Mucosa of gallbladder (tissue), 1 donor: ENCODE measurements at regions not wholly inside any gene's neighbourhood (a gene's known extent, or its start where the extent isn't known, plus 50 kb on each side); places are given as distances from the start of the nearest gene placed in this dataset.
"Not testable (repeated sequence)": the region's sequence is repeated elsewhere in the genome, so short reads cannot be mapped to it uniquely, and the experiment has no call there.

ENCODE experiments used
- DNase-seq: peaks from one replicate; pipeline ENCODE4 v3.0.0-alpha.2; 2020; ENCODE audit warnings: low spot score
- donor health status: DM: no; HTN: no; CAD: no.

GRCh38 chr12:107144441-107144840 lies 51.1 kb upstream of the CRY1 start:
- DNase-seq = no peak

GRCh38 chr12:107144990-107145389 lies 51.6 kb upstream of the CRY1 start:
- DNase-seq = no peak

DNA sequence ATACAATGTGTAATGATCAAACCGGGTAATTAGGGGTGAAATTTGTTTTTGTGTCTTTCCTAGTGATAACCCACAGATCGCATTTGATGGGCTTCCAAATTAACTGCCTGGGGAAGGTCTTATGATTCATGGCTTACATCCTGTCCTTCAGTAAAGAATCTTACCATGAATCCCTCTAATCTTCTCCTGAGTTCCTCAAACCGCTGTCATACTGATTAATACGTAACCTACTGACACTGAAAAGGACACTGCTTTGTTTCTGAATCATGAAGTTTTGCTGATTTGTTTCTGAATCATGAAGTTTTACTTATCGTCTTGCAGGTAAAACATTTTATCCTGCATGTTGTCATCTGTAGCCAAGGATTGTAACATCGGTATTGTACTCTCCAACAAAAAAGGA lies 52.0 kb upstream of the CRY1 start:
- DNase-seq = no peak

DNA sequence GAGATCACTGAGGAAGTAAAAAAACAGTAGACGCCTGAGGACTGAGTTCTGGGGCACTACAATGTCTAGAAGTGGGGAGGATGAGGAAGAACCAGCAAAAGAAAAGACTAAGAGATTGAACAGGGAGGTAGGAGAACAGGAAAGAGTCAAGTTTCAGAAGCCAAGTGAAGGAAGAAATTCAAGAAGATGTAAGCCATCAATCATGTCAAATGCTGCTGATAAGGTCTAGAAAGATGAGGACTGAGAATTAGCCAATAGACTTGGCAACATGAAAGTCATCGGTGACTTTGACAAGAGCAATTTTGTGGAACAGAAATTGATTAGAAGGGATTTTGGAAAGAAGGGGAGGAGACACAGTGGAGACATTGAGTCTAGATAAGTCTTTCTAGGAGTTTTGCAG lies 54.8 kb upstream of the CRY1 start:
- no peak for DNase-seq

GRCh38 chr12:107152315-107152714 lies 59.0 kb upstream of the CRY1 start:
- no peak for DNase-seq

GRCh38 chr12:107159384-107159900 lies 66.1 kb upstream of the CRY1 start:
- no peak for DNase-seq

GRCh38 chr12:107163413-107163812 lies 70.1 kb upstream of the CRY1 start:
- DNase-seq = no peak

GRCh38 chr12:107164392-107164791 lies 71.0 kb upstream of the CRY1 start:
- no peak for DNase-seq

DNA sequence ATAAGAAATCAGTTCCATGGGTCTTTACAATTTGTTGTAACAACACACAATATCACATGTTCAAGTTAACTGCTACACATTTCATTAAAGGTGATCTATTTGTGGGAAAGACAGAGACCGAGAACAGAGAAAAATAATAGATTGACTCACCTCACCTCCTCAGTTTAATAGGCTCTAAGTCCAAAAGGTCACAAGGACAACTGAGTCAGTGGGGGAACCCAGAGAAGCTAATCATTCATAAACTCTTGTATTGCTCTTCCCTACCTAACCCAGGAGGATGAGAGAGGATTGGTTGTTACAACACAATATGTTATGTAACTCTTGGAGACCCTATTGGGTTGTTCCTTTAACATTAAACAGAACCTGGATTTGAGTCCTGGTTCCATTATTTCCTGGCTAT lies 72.2 kb upstream of the CRY1 start:
- DNase-seq = no peak

DNA sequence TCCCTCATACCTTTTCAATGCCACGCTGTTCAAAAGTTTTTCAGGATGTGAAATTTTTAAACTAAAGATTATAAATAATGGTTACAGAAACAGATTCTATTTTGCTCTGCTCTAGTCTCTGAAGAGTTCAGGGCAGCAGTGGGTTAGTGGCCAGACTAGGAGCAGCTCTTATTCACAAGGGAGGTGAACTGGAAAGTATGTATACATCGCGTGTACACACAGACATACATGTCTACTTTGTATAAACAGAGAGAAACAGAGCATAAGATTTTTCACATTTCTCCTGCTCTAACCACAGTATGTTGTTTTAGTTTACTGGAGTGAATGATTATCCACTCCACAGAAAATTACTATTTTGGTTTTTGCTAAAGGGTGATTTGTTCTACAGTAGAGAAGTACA lies 74.4 kb upstream of the CRY1 start:
- DNase-seq = no peak

- no peak for DNase-seq
Observed at GRCh38 chr12:107169200-107169599, 75.9 kb upstream of the CRY1 start.

DNA sequence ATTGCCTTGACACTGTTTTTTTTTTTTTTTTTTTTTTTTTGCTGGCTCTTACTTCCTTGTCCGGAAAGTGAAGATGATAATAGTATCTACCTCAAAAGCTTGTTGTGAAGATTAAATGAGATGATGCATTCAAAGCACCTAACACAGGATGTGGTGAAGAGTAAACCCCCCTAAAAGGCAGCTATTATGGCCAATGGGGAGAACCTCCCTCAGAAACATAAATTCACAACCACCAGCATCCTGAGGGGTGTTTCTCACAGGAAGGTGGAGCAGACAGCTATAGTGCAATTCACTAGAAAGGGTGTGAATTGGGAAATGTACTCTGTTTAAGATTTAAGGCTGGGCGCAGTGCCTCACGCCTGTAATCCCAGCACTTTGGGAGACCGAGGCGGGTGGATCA lies 85.4 kb upstream of the CRY1 start:
- no peak for DNase-seq

DNA sequence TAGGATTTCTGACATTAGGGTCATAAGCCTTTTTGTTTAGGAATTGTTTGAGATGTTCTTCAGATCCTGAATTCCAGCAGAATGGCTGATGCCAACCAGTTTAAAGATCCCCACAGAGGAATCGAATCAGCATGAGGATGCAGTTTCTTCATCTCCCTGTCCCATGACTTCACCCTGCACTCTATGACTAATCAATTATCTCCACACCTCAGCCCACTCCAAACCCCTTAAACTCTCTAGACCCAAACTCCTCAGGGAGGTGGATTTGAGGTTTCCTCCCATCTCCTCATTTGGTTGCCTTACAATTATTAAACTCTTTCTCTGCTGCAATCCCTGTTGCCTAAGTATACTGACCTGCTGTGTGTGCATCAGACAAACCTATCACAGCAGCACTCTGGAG lies 86.5 kb upstream of the CRY1 start:
- no peak for DNase-seq

- DNase-seq = no peak
Observed at GRCh38 chr12:107180272-107180671, 86.9 kb upstream of the CRY1 start.

GRCh38 chr12:107184359-107184930 lies 91.1 kb upstream of the CRY1 start:
- DNase-seq = no peak

GRCh38 chr12:107196681-107197080 lies 103.3 kb upstream of the CRY1 start:
- DNase-seq = no peak

- no peak for DNase-seq
Observed at GRCh38 chr12:107200394-107200793, 107.0 kb upstream of the CRY1 start.

DNA sequence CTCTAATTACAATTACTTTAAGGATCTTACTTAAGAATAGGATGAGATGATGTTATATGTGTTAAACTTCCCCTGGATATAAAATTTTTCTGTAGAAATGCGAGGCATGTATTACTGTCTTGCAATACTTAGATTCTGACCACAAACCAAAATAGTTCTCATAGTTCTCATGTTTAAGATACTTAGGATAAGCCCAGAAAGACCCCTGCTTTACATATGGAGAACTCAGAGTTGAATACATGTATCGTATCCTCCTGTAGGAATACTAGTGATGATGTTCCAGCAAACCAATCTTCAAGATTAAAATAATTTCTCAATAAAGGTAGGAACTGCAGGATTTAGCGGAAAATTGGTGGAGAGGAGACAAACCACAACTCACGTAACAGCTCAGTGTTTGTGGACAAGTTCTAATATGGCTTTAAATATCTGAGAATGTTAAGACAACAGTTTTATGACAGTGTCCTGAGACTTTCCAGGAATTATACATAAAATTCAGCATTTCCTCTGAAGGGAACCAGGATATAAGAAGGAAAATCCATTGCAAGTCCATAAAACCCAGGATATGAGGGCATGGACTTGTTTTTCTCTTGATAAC lies 114.7 kb upstream of the CRY1 start:
- no peak for DNase-seq

- not testable (repeated sequence) for DNase-seq
Observed at GRCh38 chr12:107209700-107210099, 116.4 kb upstream of the CRY1 start.

DNA sequence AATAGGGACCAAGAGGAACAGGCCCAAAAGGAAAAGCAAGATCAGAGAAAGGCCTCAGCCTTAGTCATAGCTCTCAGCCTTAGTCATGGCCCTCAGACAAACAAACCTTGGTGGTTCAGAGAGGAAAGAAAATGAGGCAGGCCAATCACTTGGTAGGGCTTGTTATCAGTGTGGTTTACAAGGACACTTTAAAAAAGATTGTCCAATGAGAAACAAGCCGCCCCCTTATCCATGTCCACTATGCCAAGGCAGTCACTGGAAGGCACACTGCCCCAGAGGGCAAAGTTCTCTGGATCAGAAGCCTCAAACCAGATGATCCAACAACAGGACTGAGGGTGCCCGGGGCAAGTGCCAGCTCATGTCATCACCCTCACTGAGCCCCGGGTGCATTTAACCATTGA lies 121.0 kb upstream of the CRY1 start:
- DNase-seq = not testable (repeated sequence)

DNA sequence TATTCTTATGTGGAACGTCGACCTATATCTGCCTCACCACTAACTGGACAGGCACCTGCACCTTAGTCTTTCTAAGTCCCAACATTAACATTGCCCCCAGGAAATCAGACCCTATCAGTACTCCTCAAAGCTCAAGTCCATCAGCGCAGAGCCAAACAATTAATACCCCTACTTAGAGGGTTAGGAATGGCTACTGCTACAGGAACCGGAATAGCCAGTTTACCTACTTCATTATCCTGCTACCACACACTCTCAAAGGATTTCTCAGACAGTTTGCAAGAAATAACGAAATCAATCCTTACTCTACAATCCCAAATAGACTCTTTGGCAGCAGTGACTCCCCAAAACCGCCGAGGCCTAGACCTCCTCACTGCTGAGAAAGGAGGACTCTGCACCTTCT lies 123.1 kb upstream of the CRY1 start:
- DNase-seq = not testable (repeated sequence)

- no peak for DNase-seq
Observed at GRCh38 chr12:107219301-107219700, 126.0 kb upstream of the CRY1 start.

GRCh38 chr12:107221913-107222312 lies 128.6 kb upstream of the CRY1 start:
- DNase-seq = no peak

DNA sequence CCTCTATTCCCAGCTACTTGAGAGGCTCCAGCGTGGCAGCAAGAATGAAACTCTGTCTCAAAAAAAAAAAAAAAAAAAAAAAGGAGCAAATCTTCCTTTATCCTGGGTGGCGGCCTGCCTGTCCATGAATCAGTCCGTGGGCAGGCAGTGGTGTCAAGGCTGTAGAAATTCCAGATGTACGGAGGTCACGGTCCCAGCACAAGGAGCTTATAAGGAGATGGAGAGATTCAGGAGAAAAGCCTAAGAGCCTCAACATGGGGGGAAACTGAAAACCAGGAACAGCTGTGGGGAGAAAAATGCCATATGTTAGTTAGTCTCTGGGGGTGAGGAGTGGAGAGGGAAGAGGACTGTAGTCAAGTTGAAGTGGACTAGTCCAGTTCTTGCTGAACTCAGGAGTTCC lies 130.5 kb upstream of the CRY1 start:
- DNase-seq = no peak
